ENCODE measurements at regions not wholly inside any gene's neighbourhood (a gene's known extent, or its start where the extent isn't known, plus 50 kb on each side); places are given as distances from the start of the nearest gene placed in this dataset.

GRCh38 chr4:31341601-31342359 lies 621.6 kb downstream of the PCDH7 start:
- no peak for TF ChIP-seq CTCF (IDR thresholded peaks at IDR 0.05; ENCODE audit: low read depth, low read length)
- DNase-seq, result no peak
- Histone ChIP-seq H3K9me3 (no peaks in the 10 kb centered on the region), H3K4me3 (ENCODE audit: low read depth, low read length) (no peak overlapping the region), H3K27me3 (no peaks in the 10 kb centered on the region), H3K36me3 (no peaks in the 10 kb centered on the region), H3K4me1 (no peaks in the 10 kb centered on the region)

- Histone ChIP-seq H3K4me3 (ENCODE audit: low read depth, low read length) (no peak overlapping the region), H3K36me3 (no peaks in the 10 kb centered on the region), H3K4me1 (no peaks in the 10 kb centered on the region), H3K27me3 (no peaks in the 10 kb centered on the region), H3K9me3 (no peaks in the 10 kb centered on the region)
- no peak for TF ChIP-seq CTCF (IDR thresholded peaks at IDR 0.05; ENCODE audit: low read depth, low read length)
- no peak for DNase-seq
These were observed 622.9 kb downstream of the PCDH7 start for GRCh38 chr4:31343061-31343460.

DNA sequence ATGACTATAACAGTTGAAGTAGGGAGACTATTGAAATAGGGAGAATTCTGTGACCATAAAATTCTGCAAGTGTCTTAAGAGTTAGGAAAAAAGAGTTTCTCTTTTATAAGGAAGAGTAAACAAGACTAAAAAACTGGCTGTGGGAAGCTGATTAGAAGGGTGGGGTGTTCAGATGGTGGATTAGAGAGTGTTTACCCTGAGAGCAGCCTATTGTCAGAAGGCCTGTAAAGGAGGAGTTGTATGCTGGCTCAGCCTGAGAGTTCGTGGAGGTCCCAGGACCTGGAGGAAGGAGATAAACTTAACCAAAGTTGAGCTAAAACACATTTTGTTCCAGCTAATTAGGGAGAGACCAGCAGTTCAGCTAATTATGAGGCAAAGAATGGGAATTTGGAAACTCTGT lies 629.7 kb downstream of the PCDH7 start:
- no peak for DNase-seq
- Histone ChIP-seq H3K9me3 (no peaks in the 10 kb centered on the region), H3K36me3 (no peaks in the 10 kb centered on the region), H3K27me3 (no peaks in the 10 kb centered on the region), H3K4me3 (ENCODE audit: low read depth, low read length) (no peak overlapping the region), H3K4me1 (no peaks in the 10 kb centered on the region)
- TF ChIP-seq CTCF (IDR thresholded peaks at IDR 0.05; ENCODE audit: low read depth, low read length), result no peak

DNA sequence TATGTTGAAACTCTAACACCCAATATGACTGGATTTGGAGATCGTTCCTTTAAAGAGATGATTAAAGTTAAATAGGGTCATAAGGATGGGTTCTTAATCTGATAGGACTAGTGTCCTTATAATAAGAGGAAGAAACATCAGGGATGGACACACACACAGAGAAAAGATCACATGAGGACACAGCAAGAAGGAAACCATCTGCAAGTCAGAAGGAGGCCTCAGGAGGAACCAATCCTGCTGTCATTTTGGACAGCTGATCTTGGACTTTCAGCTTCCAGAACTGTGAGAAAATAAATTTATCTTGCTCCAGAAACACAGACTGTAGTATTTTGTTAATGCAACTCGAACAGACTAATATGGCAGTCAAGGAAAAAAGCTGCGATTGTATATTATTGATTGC lies 631.5 kb downstream of the PCDH7 start:
- no peak overlapping the region for H3K4me3 ChIP-seq (ENCODE audit: low read depth, low read length)
- no peaks in the 10 kb centered on the region for H3K27me3 ChIP-seq
- TF ChIP-seq CTCF (IDR thresholded peaks at IDR 0.05; ENCODE audit: low read depth, low read length), result no peak
- H3K36me3 ChIP-seq, result no peaks in the 10 kb centered on the region
- no peaks in the 10 kb centered on the region for H3K9me3 ChIP-seq
- H3K4me1 ChIP-seq, result no peaks in the 10 kb centered on the region
- no peak for DNase-seq

- Histone ChIP-seq H3K4me3 (ENCODE audit: low read depth, low read length) (no peak overlapping the region), H3K4me1 (no peaks in the 10 kb centered on the region), H3K27me3 (no peaks in the 10 kb centered on the region), H3K9me3 (no peaks in the 10 kb centered on the region), H3K36me3 (no peaks in the 10 kb centered on the region)
- DNase-seq, result no peak
- no peak for TF ChIP-seq CTCF (IDR thresholded peaks at IDR 0.05; ENCODE audit: low read depth, low read length)
These were observed 636.7 kb downstream of the PCDH7 start for GRCh38 chr4:31356839-31357238.

DNA sequence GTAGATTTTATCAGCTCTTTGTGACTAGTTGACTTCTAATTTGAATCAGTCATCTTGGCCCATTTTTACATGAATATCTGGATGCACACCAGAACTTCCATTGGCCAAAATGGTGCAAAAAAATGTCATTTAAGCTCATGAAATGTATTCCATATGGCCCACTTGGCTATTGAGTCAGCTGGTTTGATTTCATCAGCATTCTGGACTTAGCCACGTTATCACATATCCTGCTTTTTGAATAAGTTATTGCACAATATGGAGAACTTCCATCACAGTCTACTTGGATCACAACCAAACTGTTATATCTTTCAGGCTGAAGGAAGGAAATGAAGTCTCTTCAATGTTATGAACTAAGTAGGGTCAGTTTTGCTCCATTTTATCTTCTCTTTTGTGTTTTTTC lies 640.6 kb downstream of the PCDH7 start:
- DNase-seq, result no peak
- Histone ChIP-seq H3K4me3 (ENCODE audit: low read depth, low read length) (no peak overlapping the region), H3K36me3 (no peaks in the 10 kb centered on the region), H3K27me3 (no peaks in the 10 kb centered on the region), H3K9me3 (no peaks in the 10 kb centered on the region), H3K4me1 (no peaks in the 10 kb centered on the region)
- TF ChIP-seq CTCF (IDR thresholded peaks at IDR 0.05; ENCODE audit: low read depth, low read length), result no peak

All from BE2C (cell line).